GM23338 (cell line): ENCODE measurements at regions not wholly inside any gene's neighbourhood (a gene's known extent, or its start where the extent isn't known, plus 50 kb on each side); places are given as distances from the start of the nearest gene placed in this dataset.
A peak's percentile ranks its signal among the peaks of the same experiment; 100 is the strongest.

Experiments
- ATAC-seq: fragments of 200-7000 bp; cut with Tn5 transposase; 3 replicates; pipeline ENCODE4 v1.9.1; 2020
- DNase-seq: peaks from one replicate; pipeline ENCODE4 v3.0.0-alpha.2; 2015; ENCODE audit warnings: low spot score
- H2AFZ ChIP-seq: fragments of 200-600 bp; sonication (generic); 2 replicates; pipeline ENCODE4 v1.8.0; 2016; ENCODE audit warnings: antibody characterized with exemption, mild to moderate bottlenecking, moderate library complexity
- H3F3A ChIP-seq: fragments of 200-600 bp; sonication (generic); replicated peaks from 2 replicates; pipeline ENCODE4 v1.8.0; 2017; ENCODE audit warnings: antibody characterized with exemption, mixed run types, low read depth
- H3K27ac ChIP-seq: fragments of 200-600 bp; sonication (generic); 2 replicates; pipeline ENCODE4 v1.6.1; 2016; ENCODE audit warnings: low read depth
- H3K27me3 ChIP-seq: fragments of 200-600 bp; sonication (generic); 2 replicates; pipeline ENCODE4 v1.8.0; 2016; ENCODE audit warnings: mild to moderate bottlenecking, mixed run types, moderate library complexity; ENCODE audit not compliant: insufficient read depth
- H3K36me3 ChIP-seq: fragments of 200-600 bp; sonication (generic); 2 replicates; pipeline ENCODE4 v1.8.0; 2016; ENCODE audit warnings: mild to moderate bottlenecking; ENCODE audit not compliant: insufficient read depth
- H3K4me1 ChIP-seq: fragments of 200-600 bp; sonication (generic); 2 replicates; pipeline ENCODE4 v1.8.0; 2016; ENCODE audit warnings: mild to moderate bottlenecking, moderate library complexity; ENCODE audit not compliant: insufficient read depth
- H3K4me2 ChIP-seq: fragments of 200-600 bp; sonication (generic); 2 replicates; pipeline ENCODE4 v1.7.1; 2017; ENCODE audit warnings: mixed run types
- H3K4me3 ChIP-seq: fragments of 200-600 bp; sonication (generic); 2 replicates; pipeline ENCODE4 v1.6.1; 2016; ENCODE audit warnings: mixed run types
- H3K79me2 ChIP-seq: fragments of 200-600 bp; sonication (generic); replicated peaks from 2 replicates; pipeline ENCODE4 v1.8.0; 2017; ENCODE audit warnings: mild to moderate bottlenecking; ENCODE audit not compliant: insufficient read depth
- H3K9me2 ChIP-seq: fragments of 200-600 bp; sonication (generic); 2 replicates; pipeline ENCODE4 v1.8.0; 2017; ENCODE audit not compliant: insufficient read depth
- H4K20me1 ChIP-seq: fragments of 200-600 bp; sonication (generic); replicated peaks from 2 replicates; pipeline ENCODE4 v1.8.0; 2017; ENCODE audit warnings: mild to moderate bottlenecking; ENCODE audit not compliant: insufficient read depth
- H3K27ac Mint-ChIP-seq: 2 replicates; pipeline ENCODE4 v1.8.0; 2020; ENCODE audit warnings: inconsistent platforms, mild to moderate bottlenecking, moderate library complexity, mixed read lengths
- H3K27me3 Mint-ChIP-seq: 3 replicates; pipeline ENCODE4 v1.8.0; 2022; ENCODE audit warnings: low read depth, mild to moderate bottlenecking, moderate library complexity, mixed read lengths, inconsistent platforms; ENCODE audit not compliant: insufficient read depth, poor library complexity
- H3K36me3 Mint-ChIP-seq: 3 replicates; pipeline ENCODE4 v1.8.0; 2021; ENCODE audit warnings: low read depth, mild to moderate bottlenecking, inconsistent platforms, moderate library complexity, mixed read lengths
- H3K4me1 Mint-ChIP-seq: 3 replicates; pipeline ENCODE4 v1.8.0; 2020; ENCODE audit warnings: mild to moderate bottlenecking, inconsistent platforms, mixed read lengths
- H3K4me3 Mint-ChIP-seq: 3 replicates; pipeline ENCODE4 v1.8.0; 2021; ENCODE audit warnings: moderate library complexity, mild to moderate bottlenecking, inconsistent platforms, mixed read lengths
- H3K9me3 Mint-ChIP-seq: 3 replicates; pipeline ENCODE4 v1.8.0; 2020; ENCODE audit warnings: moderate library complexity, mild to moderate bottlenecking, inconsistent platforms, mixed read lengths
- CREB1 ChIP-seq: fragments of 250-450 bp; sonication (Bioruptor Pico); IDR thresholded peaks from 2 replicates; pipeline ENCODE4 v1.5.0; 2020; ENCODE audit warnings: low read depth, mild to moderate bottlenecking, moderate library complexity
- ETS1 ChIP-seq: IDR thresholded peaks from 2 replicates; pipeline ENCODE4 v1.6.1; 2016; ENCODE audit warnings: antibody characterized with exemption
- EZH2phosphoT487 ChIP-seq: fragments of 200-600 bp; sonication (generic); IDR thresholded peaks from one replicate; pipeline ENCODE4 v1.8.1; 2018; ENCODE audit warnings: antibody characterized with exemption; ENCODE audit not compliant: unreplicated experiment
- NANOG ChIP-seq: IDR thresholded peaks from 2 replicates; pipeline ENCODE4 v1.6.1; 2016; ENCODE audit warnings: antibody characterized with exemption, borderline replicate concordance
- POLR2AphosphoS5 ChIP-seq: IDR thresholded peaks from 2 replicates; pipeline ENCODE4 v1.6.1; 2016; ENCODE audit warnings: antibody characterized with exemption, low read depth
- REST ChIP-seq: IDR thresholded peaks from one replicate; pipeline ENCODE4 v1.6.1; 2018; ENCODE audit warnings: antibody characterized with exemption; ENCODE audit not compliant: unreplicated experiment
- STAT1 ChIP-seq: IDR thresholded peaks from one replicate; pipeline ENCODE4 v1.6.1; 2016; ENCODE audit warnings: antibody characterized with exemption; ENCODE audit not compliant: unreplicated experiment
- ZNF114 ChIP-seq: fragments of 250-450 bp; sonication (Bioruptor Pico); IDR thresholded peaks from 2 replicates; pipeline ENCODE4 v1.5.0; 2020; ENCODE audit warnings: mild to moderate bottlenecking, moderate library complexity
- ZNF462 ChIP-seq: fragments of 250-450 bp; sonication (Bioruptor Pico); IDR thresholded peaks from 2 replicates; pipeline ENCODE4 v1.5.0; 2020; ENCODE audit warnings: mild to moderate bottlenecking, moderate library complexity

- Histone ChIP-seq H3K9me2 (peaks cover 4% of the 10 kb centered on the region; the same call in 1 of the 2 replicates), H3K4me1 (no peaks in the 10 kb centered on the region), H3K79me2 (no peaks in the 10 kb centered on the region), H4K20me1 (no peaks in the 10 kb centered on the region), H3F3A (no peaks in the 10 kb centered on the region), H3K36me3 (no peaks in the 10 kb centered on the region), H2AFZ (peak overlapping the region; percentile 83), H3K27ac (no peak overlapping the region), H3K4me2 (no peak overlapping the region), H3K27me3 (no peaks in the 10 kb centered on the region), H3K4me3 (no peak overlapping the region)
- DNase-seq (no peak), ATAC-seq (no peak)
- Mint-ChIP-seq H3K9me3 (no peaks in the 10 kb centered on the region), H3K36me3 (no peaks in the 10 kb centered on the region), H3K4me1 (peaks cover 4% of the 10 kb centered on the region; the same call in 2 of the 3 replicates), H3K4me3 (no peak overlapping the region), H3K27ac (no peak overlapping the region), H3K27me3 (no peaks in the 10 kb centered on the region)
- no peak for TF ChIP-seq STAT1
- no peak for TF ChIP-seq CREB1 (CRISPR knock-in tag)
These were observed 76.7 kb downstream of the FAM170A start for GRCh38 chr5:119706049-119706448.

GRCh38 chr5:119708076-119708790 lies 78.9 kb downstream of the FAM170A start:
- H3K36me3 ChIP-seq, result no peaks in the 10 kb centered on the region
- peaks cover 4% of the 10 kb centered on the region; the same call in 1 of the 2 replicates for H3K9me2 ChIP-seq
- ATAC-seq (no peak), DNase-seq (no peak)
- Mint-ChIP-seq H3K27ac (no peak overlapping the region), H3K9me3 (no peaks in the 10 kb centered on the region), H3K4me1 (peaks cover 4% of the 10 kb centered on the region; the same call in 2 of the 3 replicates), H3K4me3 (no peak overlapping the region), H3K36me3 (no peaks in the 10 kb centered on the region), H3K27me3 (no peaks in the 10 kb centered on the region)
- no peak overlapping the region for H2AFZ ChIP-seq
- no peak overlapping the region for H3K4me2 ChIP-seq
- H3K27me3 ChIP-seq, result no peaks in the 10 kb centered on the region
- no peaks in the 10 kb centered on the region for H4K20me1 ChIP-seq
- H3K27ac ChIP-seq, result no peak overlapping the region
- no peaks in the 10 kb centered on the region for H3K4me1 ChIP-seq
- H3K4me3 ChIP-seq, result no peak overlapping the region
- H3F3A ChIP-seq, result no peaks in the 10 kb centered on the region
- H3K79me2 ChIP-seq, result no peaks in the 10 kb centered on the region
- no peak for TF ChIP-seq ZNF462 (CRISPR knock-in tag)
- no peak for TF ChIP-seq NANOG
- TF ChIP-seq ETS1, result no peak
- no peak for TF ChIP-seq ZNF114 (CRISPR knock-in tag)
- no peak for TF ChIP-seq EZH2phosphoT487
- no peak for TF ChIP-seq CREB1 (CRISPR knock-in tag)
- TF ChIP-seq STAT1, result no peak
- no peak for TF ChIP-seq REST
- TF ChIP-seq POLR2AphosphoS5, result no peak
